Vagina (tissue), 2 donors: ENCODE measurements at regions not wholly inside any gene's neighbourhood (a gene's known extent, or its start where the extent isn't known, plus 50 kb on each side); places are given as distances from the start of the nearest gene placed in this dataset.

ENCODE experiments used
- POLR2A ChIP-seq, 2 donors: fragments of 450-650 bp; IDR thresholded peaks; one replicate each; pipeline ENCODE4 v1.6.1; 2017; ENCODE audit warnings: antibody characterized with exemption in 2 of 2, mild to moderate bottlenecking in 2 of 2, moderate library complexity in 2 of 2
- POLR2AphosphoS5 ChIP-seq, 2 donors: sonication (generic); formaldehyde crosslinking; IDR thresholded peaks; one replicate each; pipeline ENCODE4 v1.9.0; 2017; ENCODE audit warnings: antibody characterized with exemption in 2 of 2, mild to moderate bottlenecking in 2 of 2, low read depth in 1 of 2; ENCODE audit not compliant: insufficient read depth in 1 of 2
- TF ChIP-seq, protein P1 (sequence below), 3 experiments: fragments of 450-650 bp in 2 of 3; fragments of 200-600 bp in 1 of 3; sonication (generic) in 1 of 3; IDR thresholded peaks; one replicate each; pipeline ENCODE4 v1.5.1; 2017 to 2019; ENCODE audit warnings: antibody characterized with exemption in 3 of 3, mild to moderate bottlenecking in 2 of 3, moderate library complexity in 2 of 3

DNA sequence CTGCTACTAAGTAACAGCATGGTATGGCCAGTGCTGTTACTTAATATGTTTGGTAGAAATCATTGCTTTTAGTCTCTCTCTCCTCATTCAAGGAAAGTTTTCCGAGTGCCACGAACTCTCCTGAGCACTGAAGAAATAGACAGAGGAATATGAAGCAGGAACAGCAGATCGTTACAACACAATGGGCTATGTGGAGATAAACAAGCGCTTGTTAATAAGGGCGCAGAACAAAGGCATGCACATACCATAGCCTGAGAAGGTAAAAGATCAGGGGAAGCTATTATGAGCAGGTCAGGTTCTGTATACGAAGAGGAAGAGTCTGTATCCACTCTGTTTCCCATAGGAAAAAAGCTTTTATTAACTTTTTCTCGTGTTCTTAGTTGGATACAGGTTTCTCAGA is 156.2 kb upstream of the CPNE8 start:
- TF ChIP-seq POLR2A (IDR thresholded peaks at IDR 0.05) (no peak), POLR2AphosphoS5 (IDR thresholded peaks at IDR 0.05; ENCODE audit: insufficient read depth in 1 of 2, low read depth in 1 of 2) (no peak)
- TF ChIP-seq, protein P1, sequence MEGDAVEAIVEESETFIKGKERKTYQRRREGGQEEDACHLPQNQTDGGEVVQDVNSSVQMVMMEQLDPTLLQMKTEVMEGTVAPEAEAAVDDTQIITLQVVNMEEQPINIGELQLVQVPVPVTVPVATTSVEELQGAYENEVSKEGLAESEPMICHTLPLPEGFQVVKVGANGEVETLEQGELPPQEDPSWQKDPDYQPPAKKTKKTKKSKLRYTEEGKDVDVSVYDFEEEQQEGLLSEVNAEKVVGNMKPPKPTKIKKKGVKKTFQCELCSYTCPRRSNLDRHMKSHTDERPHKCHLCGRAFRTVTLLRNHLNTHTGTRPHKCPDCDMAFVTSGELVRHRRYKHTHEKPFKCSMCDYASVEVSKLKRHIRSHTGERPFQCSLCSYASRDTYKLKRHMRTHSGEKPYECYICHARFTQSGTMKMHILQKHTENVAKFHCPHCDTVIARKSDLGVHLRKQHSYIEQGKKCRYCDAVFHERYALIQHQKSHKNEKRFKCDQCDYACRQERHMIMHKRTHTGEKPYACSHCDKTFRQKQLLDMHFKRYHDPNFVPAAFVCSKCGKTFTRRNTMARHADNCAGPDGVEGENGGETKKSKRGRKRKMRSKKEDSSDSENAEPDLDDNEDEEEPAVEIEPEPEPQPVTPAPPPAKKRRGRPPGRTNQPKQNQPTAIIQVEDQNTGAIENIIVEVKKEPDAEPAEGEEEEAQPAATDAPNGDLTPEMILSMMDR (IDR thresholded peaks at IDR 0.05) = no peak
